PC-9 (cell line): ENCODE measurements at regions not wholly inside any gene's neighbourhood (a gene's known extent, or its start where the extent isn't known, plus 50 kb on each side); places are given as distances from the start of the nearest gene placed in this dataset.

Experiments used
- EZH2 ChIP-seq: fragments of 200-600 bp; sonication (generic); IDR thresholded peaks from 2 replicates; pipeline ENCODE4 v1.8.0; 2017; ENCODE audit warnings: antibody characterized with exemption, low read depth
- TF ChIP-seq, protein P1 (sequence below): fragments of 200-600 bp; sonication (generic); conservative IDR thresholded peaks from 2 replicates; pipeline ENCODE4 v1.6.1; 2017; ENCODE audit warnings: mixed run types, antibody characterized with exemption, mild to moderate bottlenecking, moderate library complexity

DNA sequence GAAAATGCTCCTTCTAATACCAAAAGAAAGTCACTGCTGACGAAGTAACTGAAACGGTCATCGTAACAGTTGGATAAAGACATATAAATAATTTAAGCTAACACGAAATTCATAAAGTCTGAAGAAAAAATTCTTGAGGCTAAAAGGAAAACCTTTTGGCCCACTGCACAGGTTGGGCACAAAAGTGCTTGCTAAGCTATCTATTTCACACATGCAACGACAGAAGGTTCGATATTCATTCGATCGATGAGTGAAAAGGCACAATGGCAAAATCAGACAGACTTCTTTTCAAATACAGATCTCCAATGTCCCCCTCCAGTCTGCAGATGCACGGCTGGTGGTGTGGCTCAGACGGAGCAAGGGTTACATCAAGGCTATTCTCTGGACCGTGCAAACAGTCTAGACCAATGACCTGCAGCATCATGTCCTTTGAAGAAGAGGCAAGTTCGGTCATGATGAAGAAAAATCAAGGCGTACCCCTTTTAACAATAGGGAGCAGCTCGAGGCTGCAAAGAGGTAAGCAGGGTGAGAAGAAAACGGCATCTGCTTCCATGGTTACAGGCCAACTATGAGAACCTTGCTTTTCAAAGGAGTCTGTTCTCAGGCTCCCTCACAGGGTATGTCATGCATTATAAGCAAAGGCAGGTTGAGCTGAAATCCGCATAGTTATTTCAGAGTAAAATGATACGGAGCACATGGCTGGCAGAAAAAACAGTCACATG lies 579.6 kb downstream of the USP25 start:
- TF ChIP-seq, protein P1, sequence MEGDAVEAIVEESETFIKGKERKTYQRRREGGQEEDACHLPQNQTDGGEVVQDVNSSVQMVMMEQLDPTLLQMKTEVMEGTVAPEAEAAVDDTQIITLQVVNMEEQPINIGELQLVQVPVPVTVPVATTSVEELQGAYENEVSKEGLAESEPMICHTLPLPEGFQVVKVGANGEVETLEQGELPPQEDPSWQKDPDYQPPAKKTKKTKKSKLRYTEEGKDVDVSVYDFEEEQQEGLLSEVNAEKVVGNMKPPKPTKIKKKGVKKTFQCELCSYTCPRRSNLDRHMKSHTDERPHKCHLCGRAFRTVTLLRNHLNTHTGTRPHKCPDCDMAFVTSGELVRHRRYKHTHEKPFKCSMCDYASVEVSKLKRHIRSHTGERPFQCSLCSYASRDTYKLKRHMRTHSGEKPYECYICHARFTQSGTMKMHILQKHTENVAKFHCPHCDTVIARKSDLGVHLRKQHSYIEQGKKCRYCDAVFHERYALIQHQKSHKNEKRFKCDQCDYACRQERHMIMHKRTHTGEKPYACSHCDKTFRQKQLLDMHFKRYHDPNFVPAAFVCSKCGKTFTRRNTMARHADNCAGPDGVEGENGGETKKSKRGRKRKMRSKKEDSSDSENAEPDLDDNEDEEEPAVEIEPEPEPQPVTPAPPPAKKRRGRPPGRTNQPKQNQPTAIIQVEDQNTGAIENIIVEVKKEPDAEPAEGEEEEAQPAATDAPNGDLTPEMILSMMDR = no peak
- no peak for TF ChIP-seq EZH2
